ENCODE measurements at regions not wholly inside any gene's neighbourhood (a gene's known extent, or its start where the extent isn't known, plus 50 kb on each side); places are given as distances from the start of the nearest gene placed in this dataset.

DNA sequence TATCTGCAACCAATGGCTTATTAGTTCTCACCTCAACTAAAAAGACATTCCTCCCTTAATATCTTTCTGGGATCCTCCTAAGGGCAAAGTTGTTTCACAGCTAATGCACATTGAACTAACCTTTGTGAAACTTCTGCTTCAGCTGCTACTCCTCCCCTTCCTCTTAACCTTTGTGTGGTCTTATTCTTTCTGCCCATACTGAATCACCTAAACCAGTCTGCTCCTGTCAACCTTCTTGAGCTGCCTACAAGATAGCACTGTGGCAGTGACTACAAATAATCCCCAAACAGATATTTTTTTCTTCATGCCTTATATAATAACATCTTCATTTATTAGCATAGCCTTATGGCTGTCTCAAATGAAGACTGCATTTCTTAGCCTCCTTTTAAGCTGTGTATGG is 1077.4 kb upstream of the ATXN7L3B start:
- TF ChIP-seq, protein P1, sequence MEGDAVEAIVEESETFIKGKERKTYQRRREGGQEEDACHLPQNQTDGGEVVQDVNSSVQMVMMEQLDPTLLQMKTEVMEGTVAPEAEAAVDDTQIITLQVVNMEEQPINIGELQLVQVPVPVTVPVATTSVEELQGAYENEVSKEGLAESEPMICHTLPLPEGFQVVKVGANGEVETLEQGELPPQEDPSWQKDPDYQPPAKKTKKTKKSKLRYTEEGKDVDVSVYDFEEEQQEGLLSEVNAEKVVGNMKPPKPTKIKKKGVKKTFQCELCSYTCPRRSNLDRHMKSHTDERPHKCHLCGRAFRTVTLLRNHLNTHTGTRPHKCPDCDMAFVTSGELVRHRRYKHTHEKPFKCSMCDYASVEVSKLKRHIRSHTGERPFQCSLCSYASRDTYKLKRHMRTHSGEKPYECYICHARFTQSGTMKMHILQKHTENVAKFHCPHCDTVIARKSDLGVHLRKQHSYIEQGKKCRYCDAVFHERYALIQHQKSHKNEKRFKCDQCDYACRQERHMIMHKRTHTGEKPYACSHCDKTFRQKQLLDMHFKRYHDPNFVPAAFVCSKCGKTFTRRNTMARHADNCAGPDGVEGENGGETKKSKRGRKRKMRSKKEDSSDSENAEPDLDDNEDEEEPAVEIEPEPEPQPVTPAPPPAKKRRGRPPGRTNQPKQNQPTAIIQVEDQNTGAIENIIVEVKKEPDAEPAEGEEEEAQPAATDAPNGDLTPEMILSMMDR (IDR thresholded peaks at IDR 0.05; ENCODE audit: low read length), result no peak
- TF ChIP-seq EZH2 (IDR thresholded peaks at IDR 0.05; ENCODE audit: borderline replicate concordance, low read length), result no peak

All from OCI-LY1 (cell line).